ENCODE measurements at regions not wholly inside any gene's neighbourhood (a gene's known extent, or its start where the extent isn't known, plus 50 kb on each side); places are given as distances from the start of the nearest gene placed in this dataset.

- TF ChIP-seq CTCF (IDR thresholded peaks at IDR 0.05; ENCODE audit: insufficient read depth, low read depth, low read length): no peak
- H3K4me3 ChIP-seq (ENCODE audit: low read depth, low read length): no peak overlapping the region
- POLR2A ChIA-PET: no interaction called here
- DNase-seq (ENCODE audit: low read depth): no peak
- CTCF ChIA-PET: interaction anchor here (0.7 to 2.1 kb wide), 2 partner anchors 46 to 158 kb away, joined by 3 to 5 read pairs; no protein-coding TSS in a partner anchor
- no peaks in the 10 kb centered on the region for H3K27me3 ChIP-seq (ENCODE audit: control insufficient read depth, insufficient read depth, low read length)
- H3K36me3 ChIP-seq (ENCODE audit: control insufficient read depth, insufficient read depth, low read length): no peaks in the 10 kb centered on the region
Observed at GRCh38 chr4:186887752-186888151, 164.1 kb upstream of the FAT1 start.

GRCh38 chr4:186889876-186890643 is 166.4 kb upstream of the FAT1 start:
- DNase-seq (ENCODE audit: low read depth): no peak
- H3K27me3 ChIP-seq (ENCODE audit: control insufficient read depth, insufficient read depth, low read length): no peaks in the 10 kb centered on the region
- no peak overlapping the region for H3K4me3 ChIP-seq (ENCODE audit: low read depth, low read length)
- no peaks in the 10 kb centered on the region for H3K36me3 ChIP-seq (ENCODE audit: control insufficient read depth, insufficient read depth, low read length)
- no peak for TF ChIP-seq CTCF (IDR thresholded peaks at IDR 0.05; ENCODE audit: insufficient read depth, low read depth, low read length)
- ChIA-PET CTCF (no interaction called here), POLR2A (no interaction called here)

- Histone ChIP-seq H3K4me3 (ENCODE audit: low read depth, low read length) (no peak overlapping the region), H3K36me3 (ENCODE audit: control insufficient read depth, insufficient read depth, low read length) (no peaks in the 10 kb centered on the region), H3K27me3 (ENCODE audit: control insufficient read depth, insufficient read depth, low read length) (no peaks in the 10 kb centered on the region)
- DNase-seq (ENCODE audit: low read depth): no peak
- ChIA-PET CTCF (no interaction called here), POLR2A (no interaction called here)
- TF ChIP-seq CTCF (IDR thresholded peaks at IDR 0.05; ENCODE audit: insufficient read depth, low read depth, low read length): no peak
Observed at GRCh38 chr4:186891859-186892486, 168.3 kb upstream of the FAT1 start.

- Histone ChIP-seq H3K4me3 (ENCODE audit: low read depth, low read length) (no peak overlapping the region), H3K27me3 (ENCODE audit: control insufficient read depth, insufficient read depth, low read length) (no peaks in the 10 kb centered on the region), H3K36me3 (ENCODE audit: control insufficient read depth, insufficient read depth, low read length) (no peaks in the 10 kb centered on the region)
- CTCF ChIA-PET: interaction anchor here (0.7 to 1.4 kb wide), 3 partner anchors 12 to 35 kb away, joined by 3 read pairs; no protein-coding TSS in a partner anchor
- TF ChIP-seq CTCF (IDR thresholded peaks at IDR 0.05; ENCODE audit: insufficient read depth, low read depth, low read length): no peak
- POLR2A ChIA-PET: no interaction called here
- no peak for DNase-seq (ENCODE audit: low read depth)
Observed at GRCh38 chr4:186898367-186898766, 174.7 kb upstream of the FAT1 start.

DNA sequence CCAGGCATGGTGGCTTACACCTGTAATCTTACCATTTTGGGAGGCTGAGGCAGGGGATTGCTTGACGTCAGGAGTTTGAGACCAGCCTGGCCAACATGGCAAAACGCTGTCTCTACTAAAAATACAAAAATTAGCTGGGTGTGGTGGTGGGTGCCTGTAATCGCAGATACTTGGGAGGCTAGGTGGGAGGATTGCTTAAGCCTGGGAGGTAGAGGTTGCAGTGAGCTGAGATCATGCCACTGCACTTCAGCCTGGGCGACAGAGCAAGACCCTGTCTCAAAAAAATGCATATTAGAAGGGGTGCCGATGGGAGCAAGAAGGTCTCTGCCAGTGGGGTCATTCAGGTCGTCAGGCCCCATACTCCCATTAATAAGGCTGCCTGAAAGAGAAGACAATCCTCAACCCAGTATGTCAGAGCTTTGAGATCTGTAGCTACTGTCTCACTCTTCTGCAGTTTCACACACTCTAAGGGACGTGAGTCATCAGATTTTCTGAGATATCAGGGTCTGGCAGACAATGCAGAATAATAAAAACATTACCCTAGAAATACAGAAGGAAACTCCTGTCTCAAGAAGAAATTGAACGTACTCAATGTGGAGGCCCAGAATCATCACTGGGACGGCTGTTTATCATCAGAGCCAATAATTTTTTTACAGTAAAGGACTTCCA is 176.7 kb upstream of the FAT1 start:
- ChIA-PET POLR2A (no interaction called here), CTCF (no interaction called here)
- TF ChIP-seq CTCF (IDR thresholded peaks at IDR 0.05; ENCODE audit: insufficient read depth, low read depth, low read length): no peak
- DNase-seq (ENCODE audit: low read depth): peak; percentile 51
- Histone ChIP-seq H3K4me3 (ENCODE audit: low read depth, low read length) (no peak overlapping the region), H3K36me3 (ENCODE audit: control insufficient read depth, insufficient read depth, low read length) (no peaks in the 10 kb centered on the region), H3K27me3 (ENCODE audit: control insufficient read depth, insufficient read depth, low read length) (no peaks in the 10 kb centered on the region)

Data from BJ (cell line).